GM12875 (cell line): ENCODE measurements at regions not wholly inside any gene's neighbourhood (a gene's known extent, or its start where the extent isn't known, plus 50 kb on each side); places are given as distances from the start of the nearest gene placed in this dataset.

Experiments
- H3K4me3 ChIP-seq: one replicate; pipeline ENCODE4 v1.5.1; 2011; ENCODE audit warnings: low read depth, low read length, control low read depth
- CTCF ChIP-seq: IDR thresholded peaks from 2 replicates; pipeline ENCODE4 v1.5.1; 2011; ENCODE audit warnings: low read depth, mild to moderate bottlenecking, control low read depth, inconsistent platforms, low read length, moderate library complexity, borderline replicate concordance; ENCODE audit not compliant: insufficient read depth

- no peak overlapping the region for H3K4me3 ChIP-seq
Measured at GRCh38 chr2:8134985-8135682, 546.7 kb upstream of the ID2 start.

GRCh38 chr2:8137801-8138200 lies 544.1 kb upstream of the ID2 start:
- H3K4me3 ChIP-seq = no peak overlapping the region
- no peak for TF ChIP-seq CTCF

More at GRCh38 chr2:8134985-8135682, 546.7 kb upstream of the ID2 start:
- no peak for TF ChIP-seq CTCF

GRCh38 chr2:8138525-8138922 lies 543.3 kb upstream of the ID2 start:
- no peak overlapping the region for H3K4me3 ChIP-seq
- no peak for TF ChIP-seq CTCF

GRCh38 chr2:8138923-8139667 lies 542.8 kb upstream of the ID2 start:
- H3K4me3 ChIP-seq = no peak overlapping the region
- TF ChIP-seq CTCF = no peak

GRCh38 chr2:8139668-8140200 lies 542.1 kb upstream of the ID2 start:
- no peak overlapping the region for H3K4me3 ChIP-seq
- no peak for TF ChIP-seq CTCF

GRCh38 chr2:8141079-8141707 lies 540.7 kb upstream of the ID2 start:
- TF ChIP-seq CTCF = no peak

GRCh38 chr2:8141780-8142179 lies 540.1 kb upstream of the ID2 start:
- H3K4me3 ChIP-seq = no peak overlapping the region
- TF ChIP-seq CTCF = no peak

More at GRCh38 chr2:8141079-8141707, 540.7 kb upstream of the ID2 start:
- no peak overlapping the region for H3K4me3 ChIP-seq
